Esophagus squamous epithelium (tissue), 4 donors: ENCODE measurements at regions not wholly inside any gene's neighbourhood (a gene's known extent, or its start where the extent isn't known, plus 50 kb on each side); places are given as distances from the start of the nearest gene placed in this dataset.

Experiments used
- CTCF ChIP-seq, 6 experiments: fragments of 450-650 bp in 4 of 6; fragments of 200-600 bp in 2 of 6; sonication (generic) in 2 of 6; IDR thresholded peaks; one replicate each; pipeline ENCODE4 v1.5.1; 2016 to 2019; ENCODE audit warnings: antibody characterized with exemption in 6 of 6, mild to moderate bottlenecking in 4 of 6, moderate library complexity in 4 of 6
- POLR2A ChIP-seq, 4 donors: fragments of 450-650 bp; IDR thresholded peaks; one replicate each; pipeline ENCODE4 v1.6.1; 2017; ENCODE audit warnings: antibody characterized with exemption in 4 of 4, mild to moderate bottlenecking in 4 of 4, moderate library complexity in 3 of 4

DNA sequence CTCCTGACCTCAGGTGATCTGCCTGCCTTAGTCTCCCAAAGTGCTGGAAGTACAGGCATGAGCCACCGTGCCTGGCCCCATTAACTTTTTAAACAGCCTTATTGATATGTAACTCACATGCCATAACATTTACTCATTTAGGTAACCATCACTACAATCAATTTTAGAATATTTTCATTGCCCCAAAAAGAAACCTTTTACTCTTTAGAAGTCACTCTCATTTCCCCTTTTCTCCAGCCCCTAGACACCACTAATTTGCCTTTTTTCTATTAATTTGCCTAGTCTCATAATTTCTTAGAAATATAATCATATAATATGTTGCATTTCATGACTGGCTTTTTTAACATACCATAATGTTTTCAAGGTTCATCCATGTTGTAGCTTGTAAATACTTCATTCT is 57.2 kb upstream of the TACR1 start:
- TF ChIP-seq CTCF (IDR thresholded peaks at IDR 0.05) (no peak), POLR2A (IDR thresholded peaks at IDR 0.05) (no peak)
